Thoracic aorta (tissue), 2 donors: ENCODE measurements at regions not wholly inside any gene's neighbourhood (a gene's known extent, or its start where the extent isn't known, plus 50 kb on each side); places are given as distances from the start of the nearest gene placed in this dataset.

Experiments
- ATAC-seq: fragments of 150-250 bp; one replicate; pipeline ENCODE4 v1.8.0; 2017; ENCODE audit warnings: low read depth; ENCODE audit not compliant: insufficient number of reproducible peaks, low FRiP score
- DNase-seq: peaks from one replicate; pipeline ENCODE4 v3.0.0-alpha.2; 2020; ENCODE audit warnings: low spot score
- H3K27ac ChIP-seq, 2 donors: fragments of 200-600 bp; sonication (generic); 1 replicate in 1 of 2; 2 replicates in 1 of 2; pipeline ENCODE4 v1.5.1; 2016; ENCODE audit warnings: mild to moderate bottlenecking in 2 of 2, moderate library complexity in 2 of 2
- H3K27me3 ChIP-seq: fragments of 200-600 bp; sonication (generic); replicated peaks from 2 replicates; pipeline ENCODE4 v1.6.0; 2016; ENCODE audit warnings: mild to moderate bottlenecking; ENCODE audit not compliant: insufficient read depth
- H3K36me3 ChIP-seq: fragments of 200-600 bp; sonication (generic); one replicate; pipeline ENCODE4 v1.5.1; 2016
- H3K4me1 ChIP-seq, 2 donors: fragments of 200-600 bp; sonication (generic); 1 replicate in 1 of 2; 2 replicates in 1 of 2; pipeline versions ENCODE4 v1.5.1 to v1.6.0; 2016; ENCODE audit warnings: low read depth in 2 of 2, mild to moderate bottlenecking in 1 of 2; ENCODE audit not compliant: control insufficient read depth in 1 of 2
- H3K4me3 ChIP-seq: fragments of 200-600 bp; sonication (generic); 2 replicates; pipeline ENCODE4 v1.5.1; 2016; ENCODE audit warnings: mild to moderate bottlenecking
- H3K9me3 ChIP-seq: fragments of 200-600 bp; sonication (generic); 2 replicates; pipeline ENCODE4 v1.5.1; 2016
- TF ChIP-seq, protein P1 (sequence below): fragments of 200-600 bp; sonication (generic); IDR thresholded peaks from one replicate; pipeline ENCODE4 v1.5.1; 2019; ENCODE audit warnings: antibody characterized with exemption

DNA sequence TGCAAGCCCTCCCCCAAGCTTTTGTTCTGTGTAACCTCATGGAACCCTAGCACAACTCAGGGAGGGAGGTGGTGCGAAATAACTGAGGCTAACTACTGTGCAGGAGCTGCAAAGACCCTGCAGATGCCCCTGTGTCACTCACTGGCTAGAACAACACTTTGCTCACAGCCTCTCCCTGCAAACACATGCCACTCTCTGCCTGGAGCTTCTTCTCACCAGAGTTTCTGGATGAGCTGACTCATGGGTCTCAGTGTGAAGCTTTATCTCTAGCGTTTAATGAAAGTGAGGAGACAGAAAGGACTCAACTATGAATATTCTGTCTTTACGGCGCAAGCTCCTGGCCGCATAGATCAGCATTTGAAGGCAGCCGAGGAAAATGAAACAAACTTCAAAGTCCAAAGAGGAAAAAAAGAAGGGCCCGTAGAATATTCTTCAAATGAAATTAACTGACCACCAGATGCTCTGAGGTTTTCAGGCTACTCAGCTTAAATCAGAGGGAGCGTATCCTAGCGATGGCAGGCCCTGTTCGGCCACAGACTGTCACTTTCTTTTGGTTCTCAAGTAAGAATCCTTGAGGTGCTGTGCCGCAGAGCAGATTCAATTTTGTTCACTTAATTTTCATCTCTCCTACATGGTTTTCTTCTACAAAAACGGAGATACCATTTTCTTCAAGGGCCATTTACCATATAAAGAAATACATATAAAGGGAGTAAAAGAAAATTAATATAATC lies 77.7 kb upstream of the TAS2R1 start:
- Histone ChIP-seq H3K4me1 (no peaks in the 10 kb centered on the region), H3K27ac (no peak overlapping the region), H3K36me3 (no peaks in the 10 kb centered on the region), H3K27me3 (no peaks in the 10 kb centered on the region), H3K9me3 (no peaks in the 10 kb centered on the region), H3K4me3 (no peak overlapping the region)
- ATAC-seq (no peak), DNase-seq (no peak)
- TF ChIP-seq, protein P1, sequence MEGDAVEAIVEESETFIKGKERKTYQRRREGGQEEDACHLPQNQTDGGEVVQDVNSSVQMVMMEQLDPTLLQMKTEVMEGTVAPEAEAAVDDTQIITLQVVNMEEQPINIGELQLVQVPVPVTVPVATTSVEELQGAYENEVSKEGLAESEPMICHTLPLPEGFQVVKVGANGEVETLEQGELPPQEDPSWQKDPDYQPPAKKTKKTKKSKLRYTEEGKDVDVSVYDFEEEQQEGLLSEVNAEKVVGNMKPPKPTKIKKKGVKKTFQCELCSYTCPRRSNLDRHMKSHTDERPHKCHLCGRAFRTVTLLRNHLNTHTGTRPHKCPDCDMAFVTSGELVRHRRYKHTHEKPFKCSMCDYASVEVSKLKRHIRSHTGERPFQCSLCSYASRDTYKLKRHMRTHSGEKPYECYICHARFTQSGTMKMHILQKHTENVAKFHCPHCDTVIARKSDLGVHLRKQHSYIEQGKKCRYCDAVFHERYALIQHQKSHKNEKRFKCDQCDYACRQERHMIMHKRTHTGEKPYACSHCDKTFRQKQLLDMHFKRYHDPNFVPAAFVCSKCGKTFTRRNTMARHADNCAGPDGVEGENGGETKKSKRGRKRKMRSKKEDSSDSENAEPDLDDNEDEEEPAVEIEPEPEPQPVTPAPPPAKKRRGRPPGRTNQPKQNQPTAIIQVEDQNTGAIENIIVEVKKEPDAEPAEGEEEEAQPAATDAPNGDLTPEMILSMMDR: no peak

DNA sequence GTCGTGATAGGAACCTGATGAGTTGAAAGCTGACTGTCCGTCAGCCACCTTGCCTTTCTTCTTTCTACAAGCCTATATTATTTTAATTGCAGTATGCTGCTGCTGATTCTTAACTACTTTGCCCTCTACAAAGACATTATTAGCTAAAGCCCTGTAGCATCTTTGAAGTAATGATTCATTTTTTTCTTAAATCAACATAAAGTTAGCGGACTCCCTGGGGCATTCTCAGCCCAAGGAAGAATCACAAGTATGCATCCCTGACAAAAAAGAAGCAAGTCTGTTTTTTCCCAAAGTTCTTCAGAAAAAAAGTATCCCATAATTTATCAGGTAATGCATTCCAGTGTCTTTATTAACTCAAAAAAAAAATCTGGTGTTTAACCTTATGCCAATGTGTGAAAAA lies 69.5 kb upstream of the TAS2R1 start:
- Histone ChIP-seq H3K4me3 (no peak overlapping the region), H3K4me1 (no peaks in the 10 kb centered on the region), H3K36me3 (no peaks in the 10 kb centered on the region), H3K27ac (no peak overlapping the region), H3K9me3 (no peaks in the 10 kb centered on the region), H3K27me3 (no peaks in the 10 kb centered on the region)
- ATAC-seq (no peak), DNase-seq (no peak)
- TF ChIP-seq, protein P1: no peak

DNA sequence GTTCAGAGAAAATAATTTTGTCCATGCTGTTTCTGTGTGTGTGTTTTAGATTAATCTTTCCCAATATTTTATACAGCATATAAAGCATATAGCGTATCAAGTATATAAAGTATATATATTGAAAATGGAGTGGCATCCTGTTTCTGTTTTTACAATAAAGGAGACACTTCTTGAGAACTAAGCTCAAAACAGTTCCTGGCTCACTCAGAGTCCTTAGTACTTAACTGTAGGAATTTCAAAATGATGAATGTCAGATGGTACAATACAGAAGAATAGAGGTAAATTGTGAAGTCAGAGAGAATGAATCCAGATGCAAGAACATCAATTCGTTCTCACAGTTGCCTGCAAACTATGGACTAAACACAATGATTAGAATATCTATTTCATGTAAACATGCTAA lies 68.7 kb upstream of the TAS2R1 start:
- no peaks in the 10 kb centered on the region for H3K4me1 ChIP-seq
- DNase-seq: no peak
- no peaks in the 10 kb centered on the region for H3K9me3 ChIP-seq
- no peaks in the 10 kb centered on the region for H3K36me3 ChIP-seq
- H3K27ac ChIP-seq: no peak overlapping the region
- no peak for ATAC-seq
- H3K27me3 ChIP-seq: no peaks in the 10 kb centered on the region
- TF ChIP-seq, protein P1: no peak
- no peak overlapping the region for H3K4me3 ChIP-seq

DNA sequence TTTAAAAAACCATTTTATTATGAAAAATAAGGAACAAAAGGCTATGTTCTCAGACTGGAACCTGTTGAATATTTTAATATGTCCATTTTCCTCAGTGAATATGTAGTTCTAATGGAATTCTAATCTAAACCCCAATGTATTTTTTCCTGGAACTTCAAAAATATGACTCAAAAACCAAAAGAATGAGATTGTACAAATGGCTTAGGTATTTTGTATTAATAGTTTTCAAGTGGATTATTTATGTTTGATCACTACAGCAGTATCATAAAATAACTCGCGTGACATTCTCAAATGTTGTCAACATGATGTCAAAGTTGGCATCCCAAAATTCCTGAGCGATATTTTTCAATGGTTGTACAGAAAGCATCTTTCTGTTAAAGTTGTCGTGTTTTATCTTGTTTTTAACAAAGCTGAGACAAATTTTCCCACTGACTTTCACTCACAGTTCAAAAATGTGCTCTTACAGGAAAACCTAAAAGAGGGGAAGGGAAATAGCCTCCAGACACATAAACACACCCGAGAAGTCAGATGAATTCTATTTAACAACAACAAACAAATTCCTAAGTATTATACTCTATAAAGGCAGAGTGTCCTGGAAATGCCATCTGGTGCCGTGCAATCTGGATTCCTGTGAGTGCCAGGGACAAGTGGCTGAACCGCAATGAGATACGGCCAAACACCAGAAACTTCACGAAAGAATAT lies 68.1 kb upstream of the TAS2R1 start:
- Histone ChIP-seq H3K27ac (no peak overlapping the region), H3K9me3 (no peaks in the 10 kb centered on the region), H3K4me3 (no peak overlapping the region), H3K4me1 (no peaks in the 10 kb centered on the region), H3K36me3 (no peaks in the 10 kb centered on the region), H3K27me3 (no peaks in the 10 kb centered on the region)
- no peak for DNase-seq
- ATAC-seq: no peak
- TF ChIP-seq, protein P1: no peak

DNA sequence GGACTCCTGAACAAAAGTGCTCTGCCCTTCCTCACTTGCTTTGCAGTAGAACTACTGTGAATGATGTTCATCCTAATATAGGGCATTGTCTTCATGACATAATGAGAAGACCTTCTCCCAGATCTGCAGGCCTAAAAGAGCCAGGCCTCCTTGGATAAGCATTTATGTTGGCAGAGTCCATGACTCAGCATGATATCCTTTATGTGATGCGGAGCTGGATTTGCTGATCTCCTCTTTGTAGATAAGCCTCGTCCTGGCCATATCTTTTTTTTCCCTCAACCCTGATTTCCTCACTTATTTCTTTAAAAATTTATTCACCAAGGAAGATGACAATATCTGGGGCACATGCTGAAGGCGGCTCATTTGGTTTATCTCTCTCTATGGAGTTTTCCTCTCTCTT lies 62.4 kb upstream of the TAS2R1 start:
- H3K4me1 ChIP-seq: no peaks in the 10 kb centered on the region
- H3K27me3 ChIP-seq: no peaks in the 10 kb centered on the region
- ATAC-seq (no peak), DNase-seq (no peak)
- no peak overlapping the region for H3K27ac ChIP-seq
- TF ChIP-seq, protein P1: no peak
- H3K9me3 ChIP-seq: no peaks in the 10 kb centered on the region
- H3K36me3 ChIP-seq: no peaks in the 10 kb centered on the region
- no peak overlapping the region for H3K4me3 ChIP-seq
